T-helper 22 cell (primary cell): ENCODE measurements at regions not wholly inside any gene's neighbourhood (a gene's known extent, or its start where the extent isn't known, plus 50 kb on each side); places are given as distances from the start of the nearest gene placed in this dataset.
"Not testable (repeated sequence)": the region's sequence is repeated elsewhere in the genome, so short reads cannot be mapped to it uniquely, and the experiment has no call there.

Experiments used
- DNase-seq: peaks from one replicate; pipeline ENCODE4 v3.0.0-alpha.2; 2020; ENCODE audit warnings: low read depth

DNA sequence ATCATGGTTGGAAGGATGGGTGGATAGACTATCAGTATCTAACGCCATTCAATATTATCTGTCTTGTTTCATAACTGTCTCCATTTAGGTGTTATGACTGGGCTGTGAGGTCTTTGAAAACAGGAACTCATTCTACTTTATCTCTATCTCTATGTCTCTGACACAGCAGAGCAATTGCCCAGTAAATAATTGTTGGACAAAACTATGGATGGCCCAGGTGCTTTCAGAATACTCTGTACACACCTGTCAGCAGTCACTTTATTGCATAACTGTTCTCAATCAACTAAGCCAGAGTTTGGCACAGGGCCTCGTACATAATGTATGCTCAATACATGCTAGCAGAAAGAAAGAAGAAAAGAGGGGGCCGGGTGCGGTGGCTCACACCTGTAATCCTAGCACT is 210.3 kb downstream of the OPA1 start:
- DNase-seq, result no peak

DNA sequence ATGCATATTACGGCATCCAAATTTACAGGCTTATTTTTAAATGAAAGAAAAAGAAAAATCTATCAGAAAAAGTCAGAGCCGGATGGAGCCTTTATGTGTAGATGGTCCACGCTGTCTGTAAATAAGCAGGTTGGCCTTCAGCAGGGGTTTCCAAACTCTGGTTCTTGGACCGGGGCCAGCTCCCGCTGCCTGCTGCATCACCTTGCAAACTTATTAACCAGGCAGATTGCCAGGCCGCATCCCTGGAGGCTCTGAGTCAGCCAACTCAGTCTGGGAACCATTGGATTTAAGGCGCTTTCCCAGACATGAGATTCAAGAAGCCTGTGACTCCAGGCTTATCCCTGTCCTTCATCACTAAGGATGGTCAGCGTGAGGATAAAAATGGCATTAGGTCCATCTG is 212.4 kb downstream of the OPA1 start:
- DNase-seq, result no peak

DNA sequence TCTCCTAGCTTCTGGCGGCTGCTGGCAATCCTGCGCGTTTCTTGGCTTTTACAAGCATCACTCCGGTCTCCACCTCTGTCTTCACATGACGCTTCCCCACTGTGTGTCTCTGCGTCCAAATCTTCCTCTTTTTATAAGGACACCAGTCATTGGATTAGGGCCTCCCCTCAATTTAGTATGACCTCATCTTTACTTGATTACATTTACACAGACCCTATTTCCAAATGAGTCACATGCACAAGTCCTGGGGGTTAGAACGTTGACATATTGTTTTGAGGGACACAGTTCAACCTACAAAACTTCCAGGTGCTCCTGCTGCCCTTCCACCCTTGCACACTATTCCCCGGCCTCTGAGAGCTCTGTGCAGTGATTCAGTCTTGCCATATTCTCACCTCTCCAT is 215.3 kb downstream of the OPA1 start:
- no peak for DNase-seq

DNA sequence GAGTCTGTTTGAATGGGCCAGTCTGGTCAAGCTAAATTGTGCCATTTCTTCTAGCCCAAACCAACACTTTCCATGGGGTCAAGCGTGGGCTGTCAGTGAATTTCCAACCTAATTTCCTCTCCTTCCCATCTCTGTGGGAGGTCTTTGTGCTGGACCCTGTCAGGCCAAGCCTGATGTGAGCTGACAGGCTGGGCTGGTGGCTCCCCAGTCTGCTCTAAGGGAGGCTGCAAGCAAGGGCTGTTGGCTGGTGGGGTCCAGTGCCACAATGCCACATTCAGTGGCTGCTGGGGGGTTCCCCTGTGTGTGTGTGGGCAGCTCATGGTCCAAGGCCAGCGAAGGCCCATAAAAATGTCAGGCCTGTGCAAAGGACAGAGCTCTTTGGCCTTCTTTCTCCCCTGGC is 216.1 kb downstream of the OPA1 start:
- no peak for DNase-seq

DNA sequence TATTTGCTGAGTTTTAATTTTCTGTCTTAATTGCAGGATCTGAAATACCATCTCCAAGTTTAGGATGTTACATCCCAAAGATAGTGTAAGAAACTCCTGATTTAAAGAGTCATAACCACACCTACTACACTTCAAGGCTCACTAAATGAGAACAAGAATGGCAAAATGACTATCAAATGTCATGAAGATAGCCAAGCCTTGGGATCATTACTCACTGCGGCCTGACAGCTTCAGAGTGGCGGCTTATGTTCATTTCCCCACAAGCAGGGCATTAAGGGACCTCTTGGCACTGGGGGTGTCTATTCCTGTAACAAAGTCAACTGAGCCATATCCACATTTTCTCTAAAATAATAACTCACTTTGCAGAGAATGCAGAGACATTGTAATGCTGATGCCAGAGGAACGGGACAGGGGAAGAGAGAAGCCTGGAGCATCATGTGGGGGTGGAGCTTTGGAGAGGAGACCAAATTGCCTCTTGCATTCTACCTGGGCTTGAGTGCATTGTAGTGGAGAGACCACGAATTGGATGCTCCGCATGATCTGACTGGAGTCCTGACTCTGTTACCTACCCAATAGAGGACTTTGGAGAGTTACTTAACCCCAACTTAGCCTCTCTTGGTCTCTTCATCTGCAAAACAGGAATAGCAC is 219.2 kb downstream of the OPA1 start:
- no peak for DNase-seq

DNA sequence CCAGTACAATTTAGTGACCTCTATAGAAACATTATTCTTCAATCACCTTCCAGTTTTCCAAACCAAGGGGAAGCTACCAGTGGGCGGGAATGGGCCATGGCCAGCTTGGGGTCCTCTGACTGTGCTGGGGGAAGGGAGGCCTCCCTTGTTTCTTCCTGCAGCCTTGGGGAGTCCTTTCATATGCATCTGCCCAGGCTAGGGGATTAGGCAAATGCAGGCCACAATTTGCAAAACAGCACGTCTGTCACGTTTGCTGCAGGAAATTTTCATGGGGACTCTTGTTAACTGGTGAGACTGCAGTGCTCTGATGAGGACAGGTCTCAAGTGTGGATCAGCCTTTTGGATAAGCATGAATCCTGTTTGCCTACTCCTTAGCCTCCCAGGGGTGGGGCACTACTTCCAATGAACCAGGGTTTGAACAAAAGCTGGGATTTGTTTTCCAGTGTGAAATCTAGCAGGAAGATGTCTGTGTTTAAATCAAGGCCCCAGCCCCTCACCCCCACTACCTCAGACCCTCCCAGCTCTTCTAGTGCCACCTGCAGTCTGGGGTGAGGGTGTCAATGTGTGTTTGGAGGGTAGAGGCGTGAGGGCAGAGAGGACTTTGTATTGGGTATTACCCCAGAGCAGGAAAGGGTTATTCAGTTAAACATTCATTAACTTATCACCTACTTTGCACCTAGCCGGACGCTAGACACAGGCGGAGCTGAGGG is 219.9 kb downstream of the OPA1 start:
- no peak for DNase-seq

DNA sequence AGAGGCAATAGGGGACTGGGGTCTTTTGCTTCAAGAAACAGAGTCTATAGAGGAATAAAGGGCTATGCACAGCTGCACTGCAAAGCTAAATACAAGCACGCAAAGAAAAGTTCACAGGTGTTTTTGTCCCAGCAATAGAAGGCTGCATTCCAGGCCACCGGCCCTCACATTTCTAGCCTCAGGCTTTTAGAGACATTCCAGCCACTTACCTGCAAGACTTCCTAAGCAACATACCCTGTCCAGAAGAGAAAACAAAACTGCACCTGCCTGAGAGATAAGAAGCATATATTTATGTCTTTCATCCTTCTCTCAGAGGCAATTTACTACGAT is 220.5 kb downstream of the OPA1 start:
- DNase-seq, result no peak

DNA sequence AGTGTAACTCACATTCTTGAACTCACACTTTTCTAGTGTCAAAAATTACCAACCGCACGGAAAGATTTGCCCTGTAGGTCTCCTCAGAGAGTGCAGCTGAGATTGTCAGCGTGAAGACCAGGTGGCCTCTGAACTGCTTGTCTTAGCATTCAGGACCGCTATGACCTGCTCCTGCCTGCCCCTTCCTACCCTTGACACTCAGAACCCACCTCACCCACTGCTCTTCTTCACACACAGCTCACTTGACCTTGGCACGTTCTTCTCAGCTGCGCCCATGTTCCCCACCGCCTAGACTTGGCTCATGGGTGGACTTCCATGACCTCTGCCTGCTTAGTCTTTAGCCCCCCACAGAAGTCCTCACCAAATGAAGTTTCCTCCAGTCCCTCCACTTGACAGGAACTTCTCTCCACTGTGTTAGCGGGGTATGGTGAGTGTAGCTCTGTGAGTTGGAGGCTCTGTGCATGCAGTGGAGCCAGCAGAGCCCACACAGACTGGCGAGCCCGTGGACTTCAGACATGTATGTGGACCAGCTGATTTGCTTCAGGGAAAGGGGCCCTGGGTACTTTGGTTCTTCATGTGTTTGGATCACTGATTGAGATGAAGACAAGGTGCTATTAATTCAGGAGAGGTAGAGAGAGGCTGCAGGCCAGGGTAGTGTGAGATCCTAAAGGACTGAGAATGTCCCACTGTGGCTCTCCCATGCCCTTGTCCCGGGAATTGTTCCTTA is 221.3 kb downstream of the OPA1 start:
- no peak for DNase-seq

DNA sequence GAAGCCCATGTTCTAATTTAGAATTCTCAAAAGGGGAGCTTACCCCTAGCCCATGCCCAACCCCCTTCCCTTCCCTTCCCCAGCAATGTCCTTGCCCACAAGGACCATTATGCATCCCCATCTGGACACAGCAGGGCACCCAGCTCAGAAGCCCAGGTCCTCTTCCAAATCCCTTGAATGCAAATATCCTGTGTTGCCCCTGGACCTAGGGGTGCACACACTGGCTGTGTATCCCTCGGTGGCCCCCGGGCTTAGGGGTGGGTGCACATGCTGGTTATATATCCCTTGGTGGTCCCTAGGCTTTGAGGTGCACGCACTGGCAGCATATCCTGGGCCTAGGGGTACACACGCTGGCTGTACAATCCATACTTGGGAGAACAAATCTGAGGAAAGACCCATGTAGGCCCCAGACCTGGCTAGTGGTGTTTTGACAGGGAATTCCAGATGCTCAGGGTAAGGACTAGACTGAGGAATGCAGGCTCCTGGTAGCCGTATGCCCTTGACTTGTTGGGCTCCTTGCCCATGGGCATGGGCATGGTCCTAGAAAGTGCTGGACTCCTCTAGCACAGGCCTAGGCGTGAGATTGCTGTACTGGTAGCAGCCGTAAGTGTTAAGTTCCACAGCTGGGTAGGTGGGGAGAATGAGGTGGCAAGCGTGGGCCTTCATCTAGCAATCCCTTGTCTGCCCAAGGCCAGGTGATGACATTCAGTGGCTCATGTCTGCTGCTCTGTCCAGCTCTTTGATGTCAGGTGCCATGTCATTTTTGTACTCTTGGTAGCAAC is 222.4 kb downstream of the OPA1 start:
- DNase-seq, result no peak

DNA sequence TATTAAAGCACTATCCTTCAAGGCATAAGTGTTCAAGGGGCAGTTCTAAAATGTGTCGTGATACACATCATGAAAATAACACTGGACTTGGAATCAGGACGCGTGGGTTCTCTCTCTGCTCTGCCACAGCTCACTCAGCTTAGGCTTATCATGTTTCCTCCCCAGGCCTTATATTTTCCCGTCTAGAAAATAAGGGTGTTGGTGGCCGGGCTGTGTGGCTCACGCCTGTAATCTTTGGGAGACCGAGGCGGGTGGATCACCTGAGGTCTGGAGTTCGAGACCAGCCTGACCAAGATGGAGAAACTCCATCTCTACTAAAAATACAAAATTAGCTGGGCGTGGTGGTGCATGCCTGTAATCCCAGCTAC is 223.0 kb downstream of the OPA1 start:
- no peak for DNase-seq

DNA sequence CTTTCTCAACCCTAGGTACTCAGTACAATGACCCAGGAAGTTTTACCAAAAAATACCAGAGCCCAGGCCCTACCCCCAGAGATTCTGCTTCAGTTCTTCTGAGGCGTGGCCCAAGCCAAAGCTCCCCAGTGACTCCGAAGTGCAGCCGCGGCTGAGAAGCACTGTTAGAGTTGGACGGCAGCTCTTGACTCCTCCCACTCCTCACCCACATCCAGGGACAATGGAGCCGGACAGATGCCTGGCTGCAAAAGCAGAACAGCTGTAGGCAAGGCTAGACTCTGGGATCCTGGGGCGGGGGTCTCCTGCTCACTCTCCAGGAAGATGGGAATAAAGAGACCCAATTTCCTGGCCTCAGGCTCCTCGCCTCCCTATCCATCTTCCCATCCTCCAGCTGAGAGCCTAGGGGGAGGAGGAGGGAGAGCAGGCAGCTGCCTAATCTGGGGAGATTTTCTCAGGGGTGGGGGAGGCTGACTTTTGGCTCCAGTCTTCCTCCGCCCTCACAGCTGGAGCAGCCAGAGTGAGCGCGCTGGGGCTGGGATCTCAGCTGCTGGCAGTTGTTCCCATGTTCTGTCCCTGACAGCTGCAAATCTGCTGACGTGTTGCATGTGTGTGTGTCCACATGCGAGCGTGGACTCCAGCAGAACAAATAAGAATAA is 223.8 kb downstream of the OPA1 start:
- DNase-seq, result no peak

DNA sequence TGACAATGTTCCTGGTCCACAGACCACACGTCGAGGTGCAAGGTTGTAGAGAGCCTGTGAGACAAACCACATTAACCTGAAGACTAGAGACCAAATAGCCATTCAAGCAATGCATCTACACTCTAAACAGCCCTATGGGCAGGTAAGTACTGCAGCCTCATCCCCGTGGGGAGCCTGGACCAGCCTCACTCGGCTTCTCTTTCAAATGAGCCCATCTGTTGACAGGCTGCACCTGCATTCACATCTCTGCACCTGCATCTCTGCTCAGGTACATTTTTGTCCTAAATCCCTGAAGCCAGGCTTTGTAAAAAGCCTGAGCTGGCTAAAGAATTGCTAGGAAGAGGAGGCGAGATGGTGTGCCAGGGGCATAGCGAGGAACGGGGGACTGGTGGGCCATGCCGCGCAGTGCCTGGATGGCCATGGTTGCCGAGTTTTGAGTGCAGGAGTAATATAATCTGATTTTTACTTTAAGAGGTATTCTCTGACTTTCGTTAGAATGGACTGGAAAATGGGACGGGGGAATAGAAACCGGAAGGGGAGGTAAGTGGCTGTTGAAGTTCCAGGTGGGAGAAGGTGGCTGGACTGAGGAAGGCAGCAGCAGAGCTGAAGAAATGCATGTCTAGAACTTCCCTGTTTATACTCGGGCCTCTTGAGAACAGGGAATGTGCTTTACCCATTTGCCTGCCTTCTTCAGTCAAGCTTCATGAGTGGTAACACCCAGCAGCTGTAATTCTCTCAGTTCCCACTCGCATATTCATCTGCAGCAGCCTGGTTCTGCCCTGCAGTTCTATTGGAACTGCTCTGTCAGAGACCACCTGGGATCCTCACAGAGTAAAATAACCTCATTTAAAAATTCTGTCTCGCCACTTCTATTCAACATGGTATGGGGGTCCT is 226.4 kb downstream of the OPA1 start:
- no peak for DNase-seq

DNA sequence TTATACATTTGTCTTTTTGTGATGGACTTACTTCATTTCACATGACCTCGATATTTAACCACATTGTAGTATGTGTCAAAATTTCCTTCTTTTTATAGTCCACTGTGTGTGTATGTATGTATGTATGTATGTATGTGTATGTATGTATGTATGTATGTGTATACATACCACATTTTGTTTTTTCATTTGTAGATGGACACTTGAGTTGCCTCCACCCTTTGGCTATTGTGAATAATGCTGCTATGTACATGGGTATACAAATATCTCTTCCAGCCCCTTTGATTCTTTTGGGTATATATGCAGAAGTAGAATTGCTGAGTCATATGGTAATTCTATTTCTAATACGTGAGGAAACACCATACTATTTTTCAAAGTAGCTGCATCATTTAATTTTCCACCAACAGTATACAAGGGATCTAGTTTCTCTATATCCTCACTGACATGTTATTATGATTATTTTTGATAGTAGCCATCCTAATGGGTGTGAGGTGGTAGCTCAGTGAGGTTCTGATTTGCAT is 228.2 kb downstream of the OPA1 start:
- no peak for DNase-seq

DNA sequence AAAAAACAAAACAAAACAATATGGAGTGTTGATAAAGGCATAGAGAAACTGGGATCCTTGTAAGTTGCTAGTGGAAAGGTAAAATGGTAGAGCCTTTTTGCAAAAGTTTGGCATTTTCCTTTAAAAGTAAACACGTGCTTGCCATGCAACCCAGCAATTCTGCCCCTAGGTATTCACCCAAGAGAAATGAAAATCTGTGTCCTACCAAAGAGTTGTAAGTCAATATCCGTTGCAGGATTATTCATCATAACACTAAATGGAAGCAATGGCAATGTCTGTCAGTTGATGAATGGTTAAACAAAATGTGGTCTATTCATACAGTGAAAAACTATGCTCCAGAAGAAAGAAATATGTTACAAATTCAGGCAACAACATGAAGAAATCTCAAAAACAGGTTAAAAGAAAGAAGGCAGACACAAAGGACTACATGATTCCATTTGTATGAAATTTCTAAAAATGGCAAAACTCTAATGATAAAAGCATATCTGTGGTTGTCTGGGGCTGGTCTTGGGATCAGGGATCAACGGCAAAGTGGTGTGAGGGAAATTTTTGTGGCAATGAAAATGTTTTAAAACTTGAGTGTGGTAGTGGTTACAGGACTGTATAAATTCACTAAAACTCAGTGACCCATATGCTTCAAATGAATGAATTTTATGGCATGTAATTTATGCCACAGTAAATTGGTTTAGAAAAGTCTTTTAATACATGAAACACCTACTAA is 229.6 kb downstream of the OPA1 start:
- no peak for DNase-seq

DNA sequence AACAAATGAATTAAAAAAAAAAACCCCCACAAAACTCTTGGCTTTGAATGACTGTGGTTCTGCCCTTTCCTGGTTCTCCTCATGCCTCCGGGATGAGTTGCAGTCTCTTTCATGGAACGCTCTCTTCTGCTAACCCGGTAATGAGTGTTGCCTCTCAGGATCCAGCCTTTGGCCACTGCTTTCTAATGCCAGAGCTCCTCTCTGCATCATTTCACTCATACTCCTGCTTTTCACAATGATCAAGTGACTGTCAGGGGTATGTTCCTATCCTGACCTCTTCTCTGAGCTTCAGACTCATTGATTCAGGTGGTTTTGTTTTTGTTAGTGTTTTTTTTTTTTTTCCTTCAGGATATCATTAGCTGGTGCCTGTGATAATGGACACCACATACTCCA is 230.2 kb downstream of the OPA1 start:
- not testable (repeated sequence) for DNase-seq

DNA sequence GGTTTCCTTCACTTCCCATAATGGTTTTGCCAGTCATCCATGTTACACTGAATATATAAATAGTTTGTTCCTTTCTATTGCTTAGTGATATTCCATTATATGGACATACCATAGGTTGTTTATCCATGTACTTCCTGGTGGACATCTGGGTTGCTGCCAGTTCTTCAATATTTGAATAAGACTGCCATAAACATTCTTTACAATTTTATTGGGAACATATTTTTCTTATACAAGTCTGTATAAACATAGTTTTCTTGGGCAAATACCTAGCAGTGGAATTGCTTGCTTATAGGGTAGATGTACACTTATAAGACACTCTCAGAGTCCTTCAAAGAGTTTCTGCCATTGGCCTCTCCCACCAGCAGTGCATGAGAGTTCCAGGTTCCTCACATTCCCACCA is 231.4 kb downstream of the OPA1 start:
- no peak for DNase-seq

DNA sequence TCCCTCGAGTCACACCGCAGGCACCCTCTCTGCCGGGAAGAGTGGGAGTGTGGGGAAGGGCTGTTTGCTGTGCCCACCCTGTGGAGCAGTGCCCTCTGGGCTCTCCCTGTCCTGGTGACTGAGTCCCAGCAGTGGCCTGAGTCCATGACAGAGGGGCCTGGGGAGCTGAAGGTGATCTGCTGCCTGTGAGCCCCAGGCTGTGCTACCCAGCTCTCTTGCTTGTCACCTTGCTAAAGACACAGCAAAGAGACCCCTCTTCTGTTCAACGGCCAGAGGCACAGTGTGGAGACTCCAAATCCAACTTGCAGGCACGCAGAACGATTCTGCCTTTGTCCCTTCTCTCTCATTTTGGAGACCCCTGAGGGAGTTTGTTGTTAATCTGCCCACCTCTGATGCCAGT is 232.6 kb downstream of the OPA1 start:
- DNase-seq, result no peak

DNA sequence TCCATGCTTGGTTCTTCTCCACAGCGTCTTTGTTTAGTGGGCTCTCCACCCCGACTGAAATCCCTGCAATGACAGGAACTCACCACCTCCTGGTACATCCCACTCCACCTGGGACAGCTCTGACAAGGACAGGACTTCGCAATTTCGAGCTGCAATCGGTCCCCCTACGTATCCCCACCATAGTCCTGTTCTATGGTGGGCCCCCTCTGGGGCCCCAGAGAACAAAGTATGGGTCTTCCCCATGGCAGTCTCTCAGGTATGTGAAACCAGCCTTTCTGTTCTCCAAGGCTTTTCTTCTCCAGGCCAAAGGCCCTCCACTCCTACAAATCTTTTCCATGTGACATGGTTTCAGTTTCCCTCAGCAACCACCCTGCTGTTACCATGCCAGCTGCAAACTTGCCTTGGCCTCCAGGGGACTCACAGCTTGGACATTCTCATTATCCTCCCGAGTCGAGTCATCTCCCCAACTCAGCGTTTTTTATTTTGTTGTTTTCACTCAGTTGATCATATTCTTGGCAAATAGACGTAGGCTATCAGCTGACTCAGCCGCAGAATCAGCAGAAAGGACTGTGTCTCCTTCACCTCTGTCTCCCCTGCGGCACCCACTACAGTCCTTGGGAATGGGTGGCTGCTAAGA is 233.3 kb downstream of the OPA1 start:
- no peak for DNase-seq

DNA sequence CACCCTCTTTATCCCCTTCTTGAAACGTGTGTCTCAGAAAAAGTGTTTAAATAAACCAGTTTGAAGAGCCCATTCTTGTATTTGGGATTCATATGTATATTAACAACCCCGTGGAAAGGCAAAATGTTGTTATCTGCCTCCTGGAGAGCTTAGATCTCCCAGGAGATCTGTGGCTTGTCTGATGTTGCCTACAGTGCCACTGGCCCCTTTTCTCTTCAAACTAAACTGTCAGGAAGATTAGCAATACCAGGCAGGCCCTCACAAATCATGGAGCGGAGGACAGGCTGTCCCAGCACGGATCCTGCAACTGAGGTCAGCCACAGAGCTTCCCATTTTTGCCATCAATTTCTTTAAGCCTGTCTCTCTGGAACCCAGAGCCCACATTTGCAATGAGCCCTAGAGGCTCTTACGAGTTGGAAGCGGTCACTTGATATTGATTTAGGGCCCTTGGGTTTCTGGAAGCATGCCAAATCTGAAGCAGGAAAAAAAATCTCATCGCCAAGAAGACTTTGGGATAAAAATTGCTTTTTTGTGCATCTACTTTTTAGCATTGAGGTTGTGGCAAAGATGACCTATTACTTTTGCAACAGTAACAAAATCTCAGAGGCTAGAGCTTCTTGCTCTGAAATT is 234.1 kb downstream of the OPA1 start:
- DNase-seq, result no peak
